ENCODE measurements at regions not wholly inside any gene's neighbourhood (a gene's known extent, or its start where the extent isn't known, plus 50 kb on each side); places are given as distances from the start of the nearest gene placed in this dataset.

GRCh38 chr6:156167625-156168071 is 609.5 kb upstream of the ARID1B start:
- no peak for DNase-seq
- Histone ChIP-seq H3K9me3 (ENCODE audit: severe bottlenecking) (no peaks in the 10 kb centered on the region), H3K36me3 (no peaks in the 10 kb centered on the region), H3K4me3 (ENCODE audit: low read depth, low read length) (no peak overlapping the region), H3K27me3 (ENCODE audit: insufficient read depth, low read depth, severe bottlenecking) (no peaks in the 10 kb centered on the region), H3K27ac (no peak overlapping the region)
- no peak for TF ChIP-seq CTCF (IDR thresholded peaks at IDR 0.05; ENCODE audit: low read depth, low read length)

GRCh38 chr6:156167016-156167624 is 610.1 kb upstream of the ARID1B start:
- no peak for DNase-seq
- Histone ChIP-seq H3K4me3 (ENCODE audit: low read depth, low read length) (no peak overlapping the region), H3K27me3 (ENCODE audit: insufficient read depth, low read depth, severe bottlenecking) (no peaks in the 10 kb centered on the region), H3K36me3 (no peaks in the 10 kb centered on the region), H3K27ac (no peak overlapping the region), H3K9me3 (ENCODE audit: severe bottlenecking) (no peaks in the 10 kb centered on the region)
- TF ChIP-seq CTCF (IDR thresholded peaks at IDR 0.05; ENCODE audit: low read depth, low read length) = no peak

- no peak for TF ChIP-seq CTCF (IDR thresholded peaks at IDR 0.05; ENCODE audit: low read depth, low read length)
- Histone ChIP-seq H3K36me3 (no peaks in the 10 kb centered on the region), H3K4me3 (ENCODE audit: low read depth, low read length) (no peak overlapping the region), H3K27me3 (ENCODE audit: insufficient read depth, low read depth, severe bottlenecking) (no peaks in the 10 kb centered on the region), H3K27ac (no peak overlapping the region), H3K9me3 (ENCODE audit: severe bottlenecking) (no peaks in the 10 kb centered on the region)
- DNase-seq = no peak
Observed at GRCh38 chr6:156166093-156166492, 611.1 kb upstream of the ARID1B start.

- Histone ChIP-seq H3K27ac (no peak overlapping the region), H3K27me3 (ENCODE audit: insufficient read depth, low read depth, severe bottlenecking) (no peaks in the 10 kb centered on the region), H3K4me3 (ENCODE audit: low read depth, low read length) (no peak overlapping the region), H3K9me3 (ENCODE audit: severe bottlenecking) (no peaks in the 10 kb centered on the region), H3K36me3 (no peaks in the 10 kb centered on the region)
- no peak for TF ChIP-seq CTCF (IDR thresholded peaks at IDR 0.05; ENCODE audit: low read depth, low read length)
- no peak for DNase-seq
Observed at GRCh38 chr6:156164701-156165452, 612.3 kb upstream of the ARID1B start.

GRCh38 chr6:156163311-156163710 is 613.9 kb upstream of the ARID1B start:
- Histone ChIP-seq H3K27ac (no peak overlapping the region), H3K9me3 (ENCODE audit: severe bottlenecking) (no peaks in the 10 kb centered on the region)
- TF ChIP-seq CTCF (IDR thresholded peaks at IDR 0.05; ENCODE audit: low read depth, low read length) = no peak

More at GRCh38 chr6:156163311-156163710, 613.9 kb upstream of the ARID1B start:
- H3K36me3 ChIP-seq = no peaks in the 10 kb centered on the region
- no peak for DNase-seq
- H3K4me3 ChIP-seq (ENCODE audit: low read depth, low read length) = no peak overlapping the region
- no peaks in the 10 kb centered on the region for H3K27me3 ChIP-seq (ENCODE audit: insufficient read depth, low read depth, severe bottlenecking)

All from WERI-Rb-1 (cell line).